ENCODE measurements at regions not wholly inside any gene's neighbourhood (a gene's known extent, or its start where the extent isn't known, plus 50 kb on each side); places are given as distances from the start of the nearest gene placed in this dataset.
"Not testable (repeated sequence)": the region's sequence is repeated elsewhere in the genome, so short reads cannot be mapped to it uniquely, and the experiment has no call there.

DNA sequence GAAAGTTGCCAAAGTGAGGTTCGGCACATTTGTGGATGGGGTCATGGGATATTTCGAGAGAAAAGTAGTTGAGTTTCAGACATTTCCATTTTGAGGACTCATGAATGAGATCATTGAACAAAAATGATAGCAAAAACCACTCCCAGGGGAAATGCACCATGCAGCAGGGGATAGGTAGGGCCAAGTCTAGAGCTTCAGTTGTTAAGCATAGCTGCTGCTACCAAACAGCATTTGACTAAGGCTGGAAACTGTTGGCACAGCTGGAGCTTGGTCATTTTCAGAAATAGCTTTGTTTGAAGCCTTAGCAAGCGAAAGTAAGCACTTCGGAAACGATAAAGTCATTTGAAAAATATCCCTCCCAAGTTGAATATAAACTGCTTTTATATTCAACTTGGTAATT is 431.8 kb downstream of the SOCS6 start:
- no peak for DNase-seq (ENCODE audit: low read depth)
- no peak overlapping the region for H3K4me3 ChIP-seq (ENCODE audit: control insufficient read depth, low read depth, low read length)
- TF ChIP-seq, protein P1, sequence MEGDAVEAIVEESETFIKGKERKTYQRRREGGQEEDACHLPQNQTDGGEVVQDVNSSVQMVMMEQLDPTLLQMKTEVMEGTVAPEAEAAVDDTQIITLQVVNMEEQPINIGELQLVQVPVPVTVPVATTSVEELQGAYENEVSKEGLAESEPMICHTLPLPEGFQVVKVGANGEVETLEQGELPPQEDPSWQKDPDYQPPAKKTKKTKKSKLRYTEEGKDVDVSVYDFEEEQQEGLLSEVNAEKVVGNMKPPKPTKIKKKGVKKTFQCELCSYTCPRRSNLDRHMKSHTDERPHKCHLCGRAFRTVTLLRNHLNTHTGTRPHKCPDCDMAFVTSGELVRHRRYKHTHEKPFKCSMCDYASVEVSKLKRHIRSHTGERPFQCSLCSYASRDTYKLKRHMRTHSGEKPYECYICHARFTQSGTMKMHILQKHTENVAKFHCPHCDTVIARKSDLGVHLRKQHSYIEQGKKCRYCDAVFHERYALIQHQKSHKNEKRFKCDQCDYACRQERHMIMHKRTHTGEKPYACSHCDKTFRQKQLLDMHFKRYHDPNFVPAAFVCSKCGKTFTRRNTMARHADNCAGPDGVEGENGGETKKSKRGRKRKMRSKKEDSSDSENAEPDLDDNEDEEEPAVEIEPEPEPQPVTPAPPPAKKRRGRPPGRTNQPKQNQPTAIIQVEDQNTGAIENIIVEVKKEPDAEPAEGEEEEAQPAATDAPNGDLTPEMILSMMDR (IDR thresholded peaks at IDR 0.05; ENCODE audit: control insufficient read depth, insufficient read depth, low read depth, low read length, missing control alignments): no peak

DNA sequence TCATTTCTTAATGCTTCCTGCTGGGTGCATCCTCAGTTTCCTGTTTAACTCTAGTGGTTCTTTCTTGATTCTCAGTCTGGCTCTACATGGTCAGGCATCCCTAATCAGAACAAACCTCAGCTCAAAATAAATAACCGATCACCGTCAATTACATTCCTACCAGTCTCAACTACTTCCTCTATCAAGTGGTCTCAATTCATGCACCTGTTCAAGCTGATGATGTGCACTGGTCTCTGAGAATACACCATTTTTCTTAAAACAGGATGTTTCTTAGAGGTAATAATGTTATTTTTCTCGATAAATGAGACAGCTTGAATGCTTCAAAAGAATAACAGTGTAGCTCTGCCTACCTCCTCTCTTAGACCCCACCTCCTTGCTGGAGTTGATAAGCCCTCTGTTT is 420.9 kb downstream of the SOCS6 start:
- TF ChIP-seq, protein P1 (IDR thresholded peaks at IDR 0.05; ENCODE audit: control insufficient read depth, insufficient read depth, low read depth, low read length, missing control alignments): no peak
- DNase-seq (ENCODE audit: low read depth): no peak
- H3K4me3 ChIP-seq (ENCODE audit: control insufficient read depth, low read depth, low read length): no peak overlapping the region

DNA sequence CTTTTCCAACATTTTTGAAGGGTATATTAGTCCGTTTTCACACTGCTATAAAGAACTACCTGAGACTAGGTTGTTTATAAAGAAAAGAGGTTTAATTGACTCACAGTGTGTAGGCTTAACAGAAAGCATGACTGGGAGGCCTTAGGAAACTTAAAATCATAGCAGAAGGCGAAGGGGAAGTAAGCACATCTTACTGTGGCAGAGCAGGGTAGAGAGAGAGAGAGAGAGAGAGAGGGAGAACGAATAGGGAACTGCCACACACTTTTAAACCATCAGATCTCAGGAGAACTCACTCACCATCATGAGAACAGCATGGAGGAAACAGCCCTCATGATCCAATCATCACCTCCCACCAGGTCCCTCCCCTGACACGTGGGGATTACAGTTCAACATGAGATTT is 420.3 kb downstream of the SOCS6 start:
- TF ChIP-seq, protein P1 (IDR thresholded peaks at IDR 0.05; ENCODE audit: control insufficient read depth, insufficient read depth, low read depth, low read length, missing control alignments): no peak
- H3K4me3 ChIP-seq (ENCODE audit: control insufficient read depth, low read depth, low read length): no peak overlapping the region
- no peak for DNase-seq (ENCODE audit: low read depth)

DNA sequence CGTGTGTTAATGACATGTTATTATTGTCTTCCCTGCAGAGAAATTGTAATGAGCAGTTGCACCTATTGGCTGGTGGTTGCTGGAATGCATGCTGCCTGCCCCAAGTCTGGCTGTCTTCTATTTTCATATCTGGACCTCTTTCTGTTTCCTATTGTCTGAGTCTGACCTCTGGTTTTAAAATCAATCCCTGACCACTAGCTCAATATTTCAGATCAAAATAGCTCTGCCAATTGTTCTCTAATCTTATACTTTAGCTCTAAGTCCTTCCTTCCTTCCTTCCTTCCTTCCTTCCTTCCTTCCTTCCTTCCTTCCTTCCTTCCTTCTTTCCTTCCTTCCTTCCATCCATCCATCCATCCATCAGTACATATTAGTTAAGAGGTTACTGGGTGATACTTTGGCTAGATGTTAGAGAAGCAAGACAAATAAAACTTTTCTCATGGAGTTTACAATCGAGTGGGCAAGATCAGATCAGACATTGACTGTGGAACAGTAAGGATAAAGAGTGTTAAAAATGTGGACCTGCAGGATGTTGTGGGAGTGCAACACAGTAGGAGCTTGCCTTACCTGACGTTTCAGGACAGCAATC is 417.1 kb downstream of the SOCS6 start:
- DNase-seq (ENCODE audit: low read depth): no peak
- TF ChIP-seq, protein P1 (IDR thresholded peaks at IDR 0.05; ENCODE audit: control insufficient read depth, insufficient read depth, low read depth, low read length, missing control alignments): no peak
- no peak overlapping the region for H3K4me3 ChIP-seq (ENCODE audit: control insufficient read depth, low read depth, low read length)

DNA sequence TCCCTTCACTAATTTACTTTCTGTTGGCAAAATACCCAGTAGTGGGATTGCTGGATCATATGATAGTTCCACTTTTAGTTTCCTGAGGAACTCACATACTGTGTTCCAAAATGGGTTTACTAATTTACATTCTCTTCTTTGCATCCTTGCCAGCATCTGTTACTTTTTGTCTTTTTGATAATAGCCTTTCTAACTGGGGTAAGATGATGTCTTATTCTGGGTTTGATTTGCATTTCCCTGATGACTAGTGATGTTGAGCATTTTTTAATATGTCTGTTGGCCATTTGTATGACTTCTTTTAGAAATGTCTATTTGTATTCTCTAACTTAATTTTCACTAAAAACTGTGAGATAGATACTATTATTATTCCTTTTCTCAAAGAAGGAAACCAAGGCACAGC is 411.7 kb downstream of the SOCS6 start:
- DNase-seq (ENCODE audit: low read depth): no peak

DNA sequence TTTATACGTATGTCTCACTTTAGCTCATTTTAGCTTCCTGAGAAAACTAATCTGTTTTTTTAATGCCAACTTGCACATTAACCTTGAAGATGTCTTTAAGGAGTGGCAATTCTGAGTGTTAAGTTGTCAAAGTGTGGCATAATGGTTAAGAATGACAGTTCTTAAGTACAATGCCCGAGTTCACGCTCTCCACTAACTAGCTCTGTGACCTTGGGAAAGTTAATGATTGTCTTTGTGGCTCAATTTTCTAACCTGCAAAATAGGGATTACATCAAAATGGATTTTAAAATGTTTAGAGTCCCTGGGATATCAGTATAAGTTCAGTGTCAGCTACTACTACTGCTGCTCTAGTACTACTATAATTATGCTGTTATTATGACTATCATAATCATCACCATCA is 409.7 kb downstream of the SOCS6 start:
- no peak for DNase-seq (ENCODE audit: low read depth)
- TF ChIP-seq, protein P1 (IDR thresholded peaks at IDR 0.05; ENCODE audit: control insufficient read depth, insufficient read depth, low read depth, low read length, missing control alignments): no peak
- no peak overlapping the region for H3K4me3 ChIP-seq (ENCODE audit: control insufficient read depth, low read depth, low read length)

More for the DNA sequence above, 411.7 kb downstream of the SOCS6 start:
- H3K4me3 ChIP-seq (ENCODE audit: control insufficient read depth, low read depth, low read length): no peak overlapping the region
- TF ChIP-seq, protein P1 (IDR thresholded peaks at IDR 0.05; ENCODE audit: control insufficient read depth, insufficient read depth, low read depth, low read length, missing control alignments): no peak

DNA sequence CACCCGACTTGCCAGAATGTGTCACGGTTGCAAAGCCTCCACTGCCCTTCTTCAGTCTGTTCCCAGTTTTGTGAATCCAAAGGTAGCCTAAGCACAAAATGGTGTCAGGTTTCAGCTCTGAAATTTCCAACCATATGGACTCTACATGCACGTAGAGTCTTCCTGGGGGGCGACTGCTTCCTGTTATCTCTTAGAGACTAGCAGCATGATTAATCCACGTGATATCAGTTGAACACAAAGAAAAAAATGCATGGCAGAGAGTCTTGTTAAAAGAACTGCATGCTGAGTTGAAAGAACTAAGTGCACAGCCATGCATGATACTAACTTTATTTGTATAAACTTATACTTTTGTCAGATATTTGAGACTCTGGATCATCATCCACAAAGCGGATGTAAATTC is 404.4 kb downstream of the SOCS6 start:
- DNase-seq (ENCODE audit: low read depth): no peak
- TF ChIP-seq, protein P1 (IDR thresholded peaks at IDR 0.05; ENCODE audit: control insufficient read depth, insufficient read depth, low read depth, low read length, missing control alignments): no peak

DNA sequence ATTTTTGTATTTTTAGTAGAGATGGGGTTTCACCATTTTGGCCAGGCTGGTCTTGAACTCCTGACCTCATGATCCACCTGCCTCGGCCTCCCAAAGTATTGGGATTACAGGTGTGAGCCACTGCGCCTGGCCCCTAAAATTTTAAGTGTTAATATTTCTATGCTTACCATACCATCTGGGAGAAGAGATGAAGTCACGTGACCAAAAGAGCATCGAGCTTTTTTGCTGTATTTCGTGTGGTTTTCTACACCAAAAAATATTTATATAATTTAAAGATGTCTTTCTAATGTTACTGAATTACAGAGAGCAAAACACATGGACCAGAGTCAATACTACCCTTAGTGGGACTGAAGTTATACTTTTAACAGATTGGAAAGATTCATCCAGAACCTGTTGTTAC is 400.9 kb downstream of the SOCS6 start:
- not testable (repeated sequence) for H3K4me3 ChIP-seq (ENCODE audit: control insufficient read depth, low read depth, low read length); DNase-seq (ENCODE audit: low read depth)

More for the DNA sequence above, 404.4 kb downstream of the SOCS6 start:
- H3K4me3 ChIP-seq (ENCODE audit: control insufficient read depth, low read depth, low read length): no peak overlapping the region
